ENCODE measurements at regions not wholly inside any gene's neighbourhood (a gene's known extent, or its start where the extent isn't known, plus 50 kb on each side); places are given as distances from the start of the nearest gene placed in this dataset.
"Not testable (repeated sequence)": the region's sequence is repeated elsewhere in the genome, so short reads cannot be mapped to it uniquely, and the experiment has no call there.

DNA sequence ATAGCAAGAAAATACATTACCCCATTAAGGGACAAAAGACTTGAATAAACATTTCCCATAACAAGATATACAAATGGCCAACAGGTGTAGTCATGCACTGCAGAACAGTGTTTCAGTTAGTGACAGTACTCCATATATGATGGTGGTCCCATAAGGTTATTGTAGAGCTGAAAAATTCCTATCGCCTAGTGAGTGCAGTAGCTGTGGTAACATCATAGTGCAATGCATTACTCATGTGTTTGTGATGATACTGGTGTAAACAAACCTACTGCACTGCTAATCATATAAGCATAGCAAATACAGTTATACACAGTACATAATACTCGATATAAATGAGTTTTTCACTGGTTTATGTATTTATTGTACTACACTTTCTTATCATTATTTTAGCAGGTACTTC, 168.7 kb downstream of the C12orf75 start:
- no peak for DNase-seq
- Histone ChIP-seq H3K4me3 (no peak overlapping the region), H3K4me1 (no peaks in the 10 kb centered on the region), H3K27me3 (ENCODE audit: low read depth) (no peaks in the 10 kb centered on the region), H3K9me3 (replicated peaks) (peaks cover 9% of the 10 kb centered on the region), H3K36me3 (no peaks in the 10 kb centered on the region), H3K27ac (replicated peaks) (no peak overlapping the region)
- intact Hi-C loops (cut with micrococcal nuclease): no loop called here
- TF ChIP-seq, protein P1, sequence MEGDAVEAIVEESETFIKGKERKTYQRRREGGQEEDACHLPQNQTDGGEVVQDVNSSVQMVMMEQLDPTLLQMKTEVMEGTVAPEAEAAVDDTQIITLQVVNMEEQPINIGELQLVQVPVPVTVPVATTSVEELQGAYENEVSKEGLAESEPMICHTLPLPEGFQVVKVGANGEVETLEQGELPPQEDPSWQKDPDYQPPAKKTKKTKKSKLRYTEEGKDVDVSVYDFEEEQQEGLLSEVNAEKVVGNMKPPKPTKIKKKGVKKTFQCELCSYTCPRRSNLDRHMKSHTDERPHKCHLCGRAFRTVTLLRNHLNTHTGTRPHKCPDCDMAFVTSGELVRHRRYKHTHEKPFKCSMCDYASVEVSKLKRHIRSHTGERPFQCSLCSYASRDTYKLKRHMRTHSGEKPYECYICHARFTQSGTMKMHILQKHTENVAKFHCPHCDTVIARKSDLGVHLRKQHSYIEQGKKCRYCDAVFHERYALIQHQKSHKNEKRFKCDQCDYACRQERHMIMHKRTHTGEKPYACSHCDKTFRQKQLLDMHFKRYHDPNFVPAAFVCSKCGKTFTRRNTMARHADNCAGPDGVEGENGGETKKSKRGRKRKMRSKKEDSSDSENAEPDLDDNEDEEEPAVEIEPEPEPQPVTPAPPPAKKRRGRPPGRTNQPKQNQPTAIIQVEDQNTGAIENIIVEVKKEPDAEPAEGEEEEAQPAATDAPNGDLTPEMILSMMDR (IDR thresholded peaks at IDR 0.05; ENCODE audit: borderline replicate concordance): no peak

DNA sequence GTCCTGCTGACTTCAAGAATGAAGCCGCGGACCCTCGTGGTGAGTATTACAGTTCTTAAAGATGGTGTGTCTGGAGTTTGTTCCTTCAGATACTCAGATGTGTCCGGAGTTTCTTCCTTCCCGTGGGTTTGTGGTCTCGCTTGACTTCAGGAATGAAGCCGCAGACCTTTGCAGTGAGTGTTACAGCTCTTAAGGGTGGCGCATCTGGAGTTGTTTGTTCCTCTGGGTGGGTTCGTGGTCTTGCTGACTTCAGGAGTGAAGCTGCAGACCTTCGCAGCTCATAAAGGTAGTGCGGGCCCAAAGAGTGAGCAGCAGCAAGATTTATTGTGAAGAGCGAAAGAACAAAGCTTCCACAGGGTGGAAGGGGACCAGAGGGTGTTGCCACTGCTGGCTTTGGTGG, 170.2 kb downstream of the C12orf75 start:
- DNase-seq; H3K9me3 ChIP-seq (replicated peaks); H3K4me3 ChIP-seq; H3K27ac ChIP-seq (replicated peaks); intact Hi-C loops (cut with micrococcal nuclease); H3K27me3 ChIP-seq (ENCODE audit: low read depth); H3K4me1 ChIP-seq; H3K36me3 ChIP-seq: not testable (repeated sequence)

DNA sequence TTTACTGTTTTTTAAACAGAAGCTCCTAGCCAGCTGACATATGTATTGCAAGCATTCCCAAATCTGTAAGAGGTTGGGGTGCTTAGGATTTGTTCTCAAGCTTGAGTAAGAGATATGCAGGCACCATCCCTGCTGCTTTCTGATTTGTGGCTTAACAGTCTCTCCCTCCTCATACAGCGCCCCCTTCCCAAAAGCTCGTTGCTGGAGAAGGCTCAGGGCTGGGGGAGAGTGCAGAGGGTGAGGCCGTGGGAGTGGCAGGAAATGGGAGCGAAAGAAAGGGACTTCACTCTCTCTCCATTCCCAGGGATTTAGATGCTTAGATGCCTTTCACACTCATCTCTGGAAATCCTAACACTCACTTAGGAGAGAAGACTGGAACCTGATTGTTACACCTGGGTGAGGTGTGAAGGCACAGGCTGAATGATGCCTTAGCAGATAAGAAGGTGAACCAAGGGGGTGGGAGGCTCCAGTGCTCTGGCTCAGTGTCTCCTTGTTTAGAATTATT, 172.0 kb downstream of the C12orf75 start:
- no peak overlapping the region for H3K27ac ChIP-seq (replicated peaks)
- no peak for DNase-seq
- H3K36me3 ChIP-seq: no peaks in the 10 kb centered on the region
- intact Hi-C loops (cut with micrococcal nuclease): no loop called here
- H3K9me3 ChIP-seq (replicated peaks): peaks cover 9% of the 10 kb centered on the region
- TF ChIP-seq, protein P1 (IDR thresholded peaks at IDR 0.05; ENCODE audit: borderline replicate concordance): no peak
- H3K4me1 ChIP-seq: no peaks in the 10 kb centered on the region
- no peak overlapping the region for H3K4me3 ChIP-seq
- H3K27me3 ChIP-seq (ENCODE audit: low read depth): peaks cover 6% of the 10 kb centered on the region

DNA sequence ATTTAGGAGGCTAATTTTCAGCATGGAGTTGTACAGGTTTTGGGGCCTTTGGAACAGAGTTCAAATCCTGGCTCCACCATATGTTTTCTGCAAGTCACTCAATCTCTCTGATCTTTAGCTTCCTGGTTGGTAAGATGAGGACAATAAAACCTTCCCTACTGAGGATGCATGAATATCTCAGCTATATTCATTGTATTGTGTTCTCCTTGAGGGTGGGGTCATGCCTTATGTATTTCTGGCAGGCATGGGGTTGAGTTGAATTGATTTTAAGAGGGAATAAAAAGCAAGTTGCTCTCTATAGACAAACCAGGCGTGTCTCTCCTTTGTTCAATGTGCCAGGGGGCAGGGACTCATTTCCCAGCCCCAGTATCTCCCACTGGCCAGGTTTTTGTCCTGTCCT, 173.1 kb downstream of the C12orf75 start:
- TF ChIP-seq, protein P1 (IDR thresholded peaks at IDR 0.05; ENCODE audit: borderline replicate concordance): no peak
- Histone ChIP-seq H3K27ac (replicated peaks) (no peak overlapping the region), H3K4me1 (no peaks in the 10 kb centered on the region), H3K27me3 (ENCODE audit: low read depth) (peaks cover 6% of the 10 kb centered on the region), H3K4me3 (no peak overlapping the region), H3K9me3 (replicated peaks) (no peaks in the 10 kb centered on the region), H3K36me3 (no peaks in the 10 kb centered on the region)
- intact Hi-C loops (cut with micrococcal nuclease): no loop called here
- DNase-seq: no peak

DNA sequence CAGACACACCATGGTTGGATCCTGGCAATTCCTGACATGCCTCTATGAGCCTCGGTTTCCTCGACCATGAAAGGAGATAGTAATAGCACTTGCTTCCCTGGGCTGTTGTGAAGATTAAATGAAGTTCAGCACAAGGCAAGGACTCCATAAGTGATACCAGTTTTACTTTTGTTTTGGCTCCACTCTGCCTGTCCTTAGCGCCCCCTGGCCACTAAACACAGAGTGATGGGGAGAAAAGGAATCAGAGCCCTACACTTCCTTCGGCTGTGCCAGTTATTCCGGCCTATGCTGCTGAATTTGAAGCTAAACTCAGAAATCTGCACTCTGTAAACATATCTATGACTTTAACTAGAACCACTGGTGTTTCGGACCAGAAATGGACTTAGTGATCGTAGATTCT, 173.8 kb downstream of the C12orf75 start:
- Histone ChIP-seq H3K4me3 (no peak overlapping the region), H3K27ac (replicated peaks) (no peak overlapping the region), H3K4me1 (no peaks in the 10 kb centered on the region), H3K27me3 (ENCODE audit: low read depth) (peaks cover 6% of the 10 kb centered on the region), H3K36me3 (no peaks in the 10 kb centered on the region), H3K9me3 (replicated peaks) (no peaks in the 10 kb centered on the region)
- TF ChIP-seq, protein P1 (IDR thresholded peaks at IDR 0.05; ENCODE audit: borderline replicate concordance): no peak
- intact Hi-C loops (cut with micrococcal nuclease): no loop called here
- DNase-seq: no peak

DNA sequence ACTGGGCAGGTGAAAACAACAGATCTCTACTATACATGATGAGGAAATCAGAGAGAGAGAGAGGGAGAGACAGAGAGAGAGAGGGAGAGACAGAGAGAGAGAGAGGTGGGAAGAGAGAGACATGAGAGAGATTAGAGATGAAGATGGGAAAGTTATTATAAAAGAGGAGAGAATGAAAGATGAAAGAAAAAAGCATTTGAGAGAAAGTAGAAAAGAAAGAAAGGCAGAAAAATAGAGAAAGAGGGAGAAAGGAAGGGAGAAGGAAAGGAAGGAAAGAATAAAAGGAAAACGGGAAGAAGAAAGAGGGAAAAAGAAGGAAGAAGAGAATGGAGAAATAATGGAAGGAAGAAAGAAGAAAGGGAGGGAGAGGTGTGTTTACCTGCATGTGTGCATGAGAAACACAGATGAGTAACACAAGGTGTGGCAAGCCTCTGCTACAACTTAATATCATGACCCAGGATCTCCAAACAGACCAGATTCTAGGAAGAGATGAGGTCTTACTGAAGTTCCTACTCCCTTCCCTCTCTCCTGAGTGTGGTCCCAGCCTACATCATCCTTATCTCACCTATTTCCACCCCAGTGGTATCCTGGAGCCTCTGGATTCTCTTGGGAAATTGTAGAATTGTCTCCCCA, 176.3 kb downstream of the C12orf75 start:
- peaks cover 6% of the 10 kb centered on the region for H3K27me3 ChIP-seq (ENCODE audit: low read depth)
- intact Hi-C loops (cut with micrococcal nuclease): no loop called here
- H3K27ac ChIP-seq (replicated peaks): no peak overlapping the region
- no peak overlapping the region for H3K4me3 ChIP-seq
- H3K9me3 ChIP-seq (replicated peaks): no peaks in the 10 kb centered on the region
- no peaks in the 10 kb centered on the region for H3K4me1 ChIP-seq
- no peaks in the 10 kb centered on the region for H3K36me3 ChIP-seq
- TF ChIP-seq, protein P1 (IDR thresholded peaks at IDR 0.05; ENCODE audit: borderline replicate concordance): no peak
- DNase-seq: no peak
